Upper lobe of left lung (tissue), 4 donors: ENCODE measurements at regions not wholly inside any gene's neighbourhood (a gene's known extent, or its start where the extent isn't known, plus 50 kb on each side); places are given as distances from the start of the nearest gene placed in this dataset.

Experiments
- POLR2A ChIP-seq, 4 donors: fragments of 450-650 bp; IDR thresholded peaks; one replicate each; pipeline ENCODE4 v1.5.1; 2016 to 2017; ENCODE audit warnings: antibody characterized with exemption in 4 of 4, mild to moderate bottlenecking in 2 of 4
- TF ChIP-seq, protein P1 (sequence below), 6 experiments: fragments of 450-650 bp in 4 of 6; fragments of 200-600 bp in 2 of 6; sonication (generic) in 2 of 6; IDR thresholded peaks; one replicate each; pipeline ENCODE4 v1.5.1; 2016 to 2019; ENCODE audit warnings: antibody characterized with exemption in 6 of 6

- TF ChIP-seq, protein P1, sequence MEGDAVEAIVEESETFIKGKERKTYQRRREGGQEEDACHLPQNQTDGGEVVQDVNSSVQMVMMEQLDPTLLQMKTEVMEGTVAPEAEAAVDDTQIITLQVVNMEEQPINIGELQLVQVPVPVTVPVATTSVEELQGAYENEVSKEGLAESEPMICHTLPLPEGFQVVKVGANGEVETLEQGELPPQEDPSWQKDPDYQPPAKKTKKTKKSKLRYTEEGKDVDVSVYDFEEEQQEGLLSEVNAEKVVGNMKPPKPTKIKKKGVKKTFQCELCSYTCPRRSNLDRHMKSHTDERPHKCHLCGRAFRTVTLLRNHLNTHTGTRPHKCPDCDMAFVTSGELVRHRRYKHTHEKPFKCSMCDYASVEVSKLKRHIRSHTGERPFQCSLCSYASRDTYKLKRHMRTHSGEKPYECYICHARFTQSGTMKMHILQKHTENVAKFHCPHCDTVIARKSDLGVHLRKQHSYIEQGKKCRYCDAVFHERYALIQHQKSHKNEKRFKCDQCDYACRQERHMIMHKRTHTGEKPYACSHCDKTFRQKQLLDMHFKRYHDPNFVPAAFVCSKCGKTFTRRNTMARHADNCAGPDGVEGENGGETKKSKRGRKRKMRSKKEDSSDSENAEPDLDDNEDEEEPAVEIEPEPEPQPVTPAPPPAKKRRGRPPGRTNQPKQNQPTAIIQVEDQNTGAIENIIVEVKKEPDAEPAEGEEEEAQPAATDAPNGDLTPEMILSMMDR (IDR thresholded peaks at IDR 0.05): no peak
- no peak for TF ChIP-seq POLR2A (IDR thresholded peaks at IDR 0.05)
Measured at GRCh38 chr2:22377268-22377667, 1007.7 kb upstream of the KLHL29 start.
